HCT116 (cell line): ENCODE measurements at regions not wholly inside any gene's neighbourhood (a gene's known extent, or its start where the extent isn't known, plus 50 kb on each side); places are given as distances from the start of the nearest gene placed in this dataset.

Experiments used
- ATAC-seq: fragments of 200-7000 bp; cut with Tn5 transposase; 2 replicates; pipeline ENCODE4 v1.9.1; 2020; ENCODE audit warnings: mild to moderate bottlenecking, moderate library complexity
- BruUV-seq: library from RNA; stranded (reverse); fragments of 400-500 nt; replicated peaks from 2 replicates; lab custom pipeline; 2021; lab: Mats Ljungman, UMichigan
- CTCF ChIA-PET: fragments of 300-600 bp; sonication (Branson Sonifier 250); formaldehyde crosslinking; loops from one replicate; lab custom pipeline; 2021; ENCODE audit warnings: antibody characterized with exemption; lab: Charles Lee
- POLR2A ChIA-PET: fragments of 300-600, 350-600 bp; sonication (Branson Sonifier 250); formaldehyde crosslinking; loops from one replicate; lab custom pipeline; 2021; ENCODE audit warnings: antibody characterized with exemption; lab: Charles Lee
- RAD21 ChIA-PET, 2 experiments: fragments of 300-600 bp; sonication (Branson Sonifier 250); formaldehyde crosslinking; loops; one replicate each; lab custom pipeline; 2023; ENCODE audit warnings: low total read pairs in 2 of 2; ENCODE audit not compliant: uncharacterized antibody in 2 of 2, unreplicated experiment in 2 of 2, low non-redundant PET in 1 of 2; lab: Charles Lee
- DNase-seq: peaks from one replicate; pipeline ENCODE4 v3.0.0-alpha.2; 2010; ENCODE audit warnings: low read depth, low spot score
- H2AFZ ChIP-seq: fragments of 200-600 bp; shearing (Covaris generic), sonication (generic); 2 replicates; pipeline ENCODE4 v1.6.1; 2017; ENCODE audit warnings: low read depth, mixed run types, mixed read lengths, antibody characterized with exemption, low read length; ENCODE audit not compliant: poor library complexity, severe bottlenecking
- H3K27ac ChIP-seq: 2 replicates; pipeline ENCODE4 v1.5.1; 2012; ENCODE audit warnings: low read depth, low read length
- H3K27me3 ChIP-seq: fragments of 200-600 bp; sonication (generic); 2 replicates; pipeline ENCODE4 v1.6.1; 2016; ENCODE audit warnings: mixed run types, low read length, mixed read lengths; ENCODE audit not compliant: insufficient read depth
- H3K36me3 ChIP-seq, 2 experiments: fragments of 200-500 bp in 1 of 2; fragments of 200-600 bp in 1 of 2; sonication (Bioruptor generic) in 1 of 2; sonication (generic) in 1 of 2; 2 replicates each; pipeline versions ENCODE4 v1.5.1 to v1.6.1; 2014 to 2016; ENCODE audit warnings: low read length in 2 of 2, inconsistent platforms in 1 of 2, mixed read lengths in 1 of 2, mixed run types in 1 of 2; ENCODE audit not compliant: insufficient read depth in 2 of 2, control insufficient read depth in 1 of 2
- H3K4me1 ChIP-seq, 2 experiments: fragments of 200-600 bp in 1 of 2; sonication (generic) in 1 of 2; 2 replicates each; pipeline versions ENCODE4 v1.5.1 to v1.6.1; 2012 to 2017; ENCODE audit warnings: low read length in 2 of 2, inconsistent platforms in 1 of 2, mild to moderate bottlenecking in 1 of 2, mixed read lengths in 1 of 2, mixed run types in 1 of 2, moderate library complexity in 1 of 2; ENCODE audit not compliant: insufficient read depth in 2 of 2, control insufficient read depth in 1 of 2
- H3K4me2 ChIP-seq: fragments of 200-600 bp; sonication (generic); 2 replicates; pipeline ENCODE4 v1.6.1; 2017; ENCODE audit warnings: mixed run types, low read length, mixed read lengths
- H3K4me3 ChIP-seq, 2 experiments: fragments of 200-600 bp in 1 of 2; sonication (generic) in 1 of 2; replicated peaks in 1 of 2; 2 replicates each; pipeline ENCODE4 v1.5.1; 2011 to 2016; ENCODE audit warnings: low read length in 2 of 2, control low read depth in 1 of 2, low read depth in 1 of 2, mild to moderate bottlenecking in 1 of 2, mixed read lengths in 1 of 2, mixed run types in 1 of 2
- H3K79me2 ChIP-seq: fragments of 200-600 bp; sonication (generic); 2 replicates; pipeline ENCODE4 v1.6.1; 2017; ENCODE audit warnings: mild to moderate bottlenecking, mixed run types, low read length, moderate library complexity, mixed read lengths; ENCODE audit not compliant: insufficient read depth
- H3K9ac ChIP-seq: fragments of 200-600 bp; sonication (generic); 2 replicates; pipeline ENCODE4 v1.6.1; 2016; ENCODE audit warnings: low read length, mixed read lengths
- H3K9me2 ChIP-seq: fragments of 200-600 bp; sonication (generic), shearing (Covaris generic); 2 replicates; pipeline ENCODE4 v1.6.1; 2017; ENCODE audit warnings: mixed run types, mild to moderate bottlenecking, moderate library complexity; ENCODE audit not compliant: insufficient read depth
- H3K9me3 ChIP-seq, 2 experiments: fragments of 200-500 bp in 1 of 2; fragments of 200-600 bp in 1 of 2; sonication (Bioruptor generic) in 1 of 2; sonication (generic) in 1 of 2; 2 replicates each; pipeline ENCODE4 v1.6.1; 2014 to 2017; ENCODE audit warnings: low read length in 2 of 2, mixed read lengths in 2 of 2, inconsistent platforms in 1 of 2, low read depth in 1 of 2, mild to moderate bottlenecking in 1 of 2, mixed run types in 1 of 2, moderate library complexity in 1 of 2; ENCODE audit not compliant: control insufficient read depth in 1 of 2, insufficient read depth in 1 of 2
- H4K20me1 ChIP-seq: fragments of 200-600 bp; sonication (generic), shearing (Covaris generic); 2 replicates; pipeline ENCODE4 v1.6.1; 2017; ENCODE audit warnings: mixed run types, mild to moderate bottlenecking, moderate library complexity; ENCODE audit not compliant: insufficient read depth
- CBX3 ChIP-seq: IDR thresholded peaks from 2 replicates; pipeline ENCODE4 v1.6.1; 2012; ENCODE audit warnings: low read depth
- EGR1 ChIP-seq: IDR thresholded peaks from 2 replicates; pipeline ENCODE4 v1.6.1; 2012; ENCODE audit warnings: low read depth
- ELF1 ChIP-seq: IDR thresholded peaks from 2 replicates; pipeline ENCODE4 v1.6.1; 2012; ENCODE audit warnings: low read depth, borderline replicate concordance
- EZH2 ChIP-seq: fragments of 200-600 bp; sonication (generic); IDR thresholded peaks from 2 replicates; pipeline ENCODE4 v1.6.1; 2017; ENCODE audit warnings: antibody characterized with exemption, mixed run types
- EZH2phosphoT487 ChIP-seq: fragments of 200-600 bp; IDR thresholded peaks from 2 replicates; pipeline ENCODE4 v1.6.1; 2018; ENCODE audit warnings: antibody characterized with exemption, borderline replicate concordance
- POLR2AphosphoS5 ChIP-seq: IDR thresholded peaks from 2 replicates; pipeline ENCODE4 v1.6.1; 2011; ENCODE audit warnings: mild to moderate bottlenecking, low read depth, low read length, moderate library complexity
- RAD21 ChIP-seq: IDR thresholded peaks from 2 replicates; pipeline ENCODE4 v1.6.1; 2012; ENCODE audit warnings: low read depth, mild to moderate bottlenecking
- SIN3A ChIP-seq: IDR thresholded peaks from 2 replicates; pipeline ENCODE4 v1.6.1; 2012; ENCODE audit warnings: low read depth
- SP1 ChIP-seq: IDR thresholded peaks from 2 replicates; pipeline ENCODE4 v1.6.1; 2012; ENCODE audit warnings: low read depth
- SRF ChIP-seq: IDR thresholded peaks from 2 replicates; pipeline ENCODE4 v1.6.1; 2012; ENCODE audit warnings: low read depth
- TCF7L2 ChIP-seq: IDR thresholded peaks from 2 replicates; pipeline ENCODE4 v1.7.0; 2011; ENCODE audit warnings: borderline replicate concordance, inconsistent platforms; ENCODE audit not compliant: insufficient read depth, insufficient read length; ENCODE audit errors: extremely low read depth
- YY1 ChIP-seq: IDR thresholded peaks from 2 replicates; pipeline ENCODE4 v1.6.1; 2011; ENCODE audit warnings: low read length, low read depth, moderate library complexity, mild to moderate bottlenecking; ENCODE audit not compliant: insufficient replicate concordance; ENCODE audit errors: extremely low read depth
- ZFX ChIP-seq: fragments of 450-650 bp; IDR thresholded peaks from 2 replicates; pipeline ENCODE4 v1.6.1; 2017
- intact Hi-C: fragments of 100-400 bp; cut with micrococcal nuclease; formaldehyde crosslinking; loops from 2 replicates; pipeline ENCODE4 v1.10.0; 2022
- TF ChIP-seq, protein P1 (sequence below): IDR thresholded peaks from 2 replicates; pipeline ENCODE4 v1.6.1; 2012
- TF ChIP-seq, protein P2 (sequence below): IDR thresholded peaks from 2 replicates; pipeline ENCODE4 v1.6.1; 2011; ENCODE audit warnings: mild to moderate bottlenecking, low read length, moderate library complexity; ENCODE audit not compliant: insufficient replicate concordance; ENCODE audit errors: extremely low read depth
- TF ChIP-seq, protein P3 (sequence below): IDR thresholded peaks from 2 replicates; pipeline ENCODE4 v1.6.1; 2012
- TF ChIP-seq, protein P4 (sequence below): IDR thresholded peaks from 2 replicates; pipeline ENCODE4 v1.6.1; 2012; ENCODE audit warnings: low read depth

DNA sequence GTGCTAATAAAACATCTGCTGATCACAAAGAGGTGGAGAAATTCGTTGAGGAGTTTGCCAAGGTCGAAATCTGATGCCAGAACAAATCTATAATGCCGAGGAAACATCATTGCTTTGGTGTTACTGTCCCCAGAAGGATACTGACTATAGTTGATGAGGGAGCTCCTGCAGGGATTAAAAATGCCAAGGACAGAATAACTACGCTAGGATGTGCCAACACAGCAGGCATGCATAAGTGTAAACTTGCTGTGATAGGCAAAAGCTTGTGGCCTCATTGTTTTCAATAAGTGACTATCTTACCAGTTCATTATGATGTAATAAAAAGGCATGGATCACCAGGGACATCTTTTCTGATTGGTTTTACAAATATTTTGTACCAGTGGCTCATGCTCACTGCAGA, 66.8 kb upstream of the ADCY2 start:
- intact Hi-C loops, result no loop called here
- Histone ChIP-seq H3K36me3 (no peaks in the 10 kb centered on the region), H3K4me1 (no peaks in the 10 kb centered on the region), H3K4me3 (no peak overlapping the region), H3K9me2 (no peaks in the 10 kb centered on the region), H2AFZ (no peak overlapping the region), H3K9ac (no peak overlapping the region), H4K20me1 (no peaks in the 10 kb centered on the region), H3K79me2 (no peaks in the 10 kb centered on the region), H3K4me2 (no peak overlapping the region), H3K9me3 (peaks cover 17 to 22% of the 10 kb centered on the region in 2 experiments; a peak in 2 of 4 replicates), H3K27me3 (no peaks in the 10 kb centered on the region), H3K27ac (no peak overlapping the region)
- TF ChIP-seq, protein P1, sequence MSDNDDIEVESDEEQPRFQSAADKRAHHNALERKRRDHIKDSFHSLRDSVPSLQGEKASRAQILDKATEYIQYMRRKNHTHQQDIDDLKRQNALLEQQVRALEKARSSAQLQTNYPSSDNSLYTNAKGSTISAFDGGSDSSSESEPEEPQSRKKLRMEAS, result no peak
- no peak for TF ChIP-seq POLR2AphosphoS5
- no peak for TF ChIP-seq SIN3A
- no peak for TF ChIP-seq ZFX
- TF ChIP-seq CBX3, result no peak
- TF ChIP-seq, protein P2, sequence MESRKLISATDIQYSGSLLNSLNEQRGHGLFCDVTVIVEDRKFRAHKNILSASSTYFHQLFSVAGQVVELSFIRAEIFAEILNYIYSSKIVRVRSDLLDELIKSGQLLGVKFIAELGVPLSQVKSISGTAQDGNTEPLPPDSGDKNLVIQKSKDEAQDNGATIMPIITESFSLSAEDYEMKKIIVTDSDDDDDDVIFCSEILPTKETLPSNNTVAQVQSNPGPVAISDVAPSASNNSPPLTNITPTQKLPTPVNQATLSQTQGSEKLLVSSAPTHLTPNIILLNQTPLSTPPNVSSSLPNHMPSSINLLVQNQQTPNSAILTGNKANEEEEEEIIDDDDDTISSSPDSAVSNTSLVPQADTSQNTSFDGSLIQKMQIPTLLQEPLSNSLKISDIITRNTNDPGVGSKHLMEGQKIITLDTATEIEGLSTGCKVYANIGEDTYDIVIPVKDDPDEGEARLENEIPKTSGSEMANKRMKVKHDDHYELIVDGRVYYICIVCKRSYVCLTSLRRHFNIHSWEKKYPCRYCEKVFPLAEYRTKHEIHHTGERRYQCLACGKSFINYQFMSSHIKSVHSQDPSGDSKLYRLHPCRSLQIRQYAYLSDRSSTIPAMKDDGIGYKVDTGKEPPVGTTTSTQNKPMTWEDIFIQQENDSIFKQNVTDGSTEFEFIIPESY, result no peak
- TF ChIP-seq TCF7L2, result no peak
- no peak for TF ChIP-seq EZH2
- TF ChIP-seq EZH2phosphoT487, result no peak
- no peak for TF ChIP-seq SP1
- TF ChIP-seq, protein P3, sequence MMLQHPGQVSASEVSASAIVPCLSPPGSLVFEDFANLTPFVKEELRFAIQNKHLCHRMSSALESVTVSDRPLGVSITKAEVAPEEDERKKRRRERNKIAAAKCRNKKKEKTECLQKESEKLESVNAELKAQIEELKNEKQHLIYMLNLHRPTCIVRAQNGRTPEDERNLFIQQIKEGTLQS, result no peak
- no peak for TF ChIP-seq SRF
- no peak for TF ChIP-seq EGR1
- TF ChIP-seq, protein P4, sequence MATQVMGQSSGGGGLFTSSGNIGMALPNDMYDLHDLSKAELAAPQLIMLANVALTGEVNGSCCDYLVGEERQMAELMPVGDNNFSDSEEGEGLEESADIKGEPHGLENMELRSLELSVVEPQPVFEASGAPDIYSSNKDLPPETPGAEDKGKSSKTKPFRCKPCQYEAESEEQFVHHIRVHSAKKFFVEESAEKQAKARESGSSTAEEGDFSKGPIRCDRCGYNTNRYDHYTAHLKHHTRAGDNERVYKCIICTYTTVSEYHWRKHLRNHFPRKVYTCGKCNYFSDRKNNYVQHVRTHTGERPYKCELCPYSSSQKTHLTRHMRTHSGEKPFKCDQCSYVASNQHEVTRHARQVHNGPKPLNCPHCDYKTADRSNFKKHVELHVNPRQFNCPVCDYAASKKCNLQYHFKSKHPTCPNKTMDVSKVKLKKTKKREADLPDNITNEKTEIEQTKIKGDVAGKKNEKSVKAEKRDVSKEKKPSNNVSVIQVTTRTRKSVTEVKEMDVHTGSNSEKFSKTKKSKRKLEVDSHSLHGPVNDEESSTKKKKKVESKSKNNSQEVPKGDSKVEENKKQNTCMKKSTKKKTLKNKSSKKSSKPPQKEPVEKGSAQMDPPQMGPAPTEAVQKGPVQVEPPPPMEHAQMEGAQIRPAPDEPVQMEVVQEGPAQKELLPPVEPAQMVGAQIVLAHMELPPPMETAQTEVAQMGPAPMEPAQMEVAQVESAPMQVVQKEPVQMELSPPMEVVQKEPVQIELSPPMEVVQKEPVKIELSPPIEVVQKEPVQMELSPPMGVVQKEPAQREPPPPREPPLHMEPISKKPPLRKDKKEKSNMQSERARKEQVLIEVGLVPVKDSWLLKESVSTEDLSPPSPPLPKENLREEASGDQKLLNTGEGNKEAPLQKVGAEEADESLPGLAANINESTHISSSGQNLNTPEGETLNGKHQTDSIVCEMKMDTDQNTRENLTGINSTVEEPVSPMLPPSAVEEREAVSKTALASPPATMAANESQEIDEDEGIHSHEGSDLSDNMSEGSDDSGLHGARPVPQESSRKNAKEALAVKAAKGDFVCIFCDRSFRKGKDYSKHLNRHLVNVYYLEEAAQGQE, result no peak
- no peak for TF ChIP-seq RAD21
- no peak for TF ChIP-seq YY1
- no peak for TF ChIP-seq ELF1
- BruUV-seq, result no TSS peak
- ChIA-PET POLR2A (no interaction called here), CTCF (no interaction called here), RAD21 (no interaction called here)
- ATAC-seq, result no peak
- no peak for DNase-seq
